Suppressor macrophage (primary cell): ENCODE measurements at regions not wholly inside any gene's neighbourhood (a gene's known extent, or its start where the extent isn't known, plus 50 kb on each side); places are given as distances from the start of the nearest gene placed in this dataset.

ENCODE experiments used
- DNase-seq, 4 experiments: peaks; one replicate each; pipeline ENCODE4 v3.0.0-alpha.2; 2020 to 2022

DNA sequence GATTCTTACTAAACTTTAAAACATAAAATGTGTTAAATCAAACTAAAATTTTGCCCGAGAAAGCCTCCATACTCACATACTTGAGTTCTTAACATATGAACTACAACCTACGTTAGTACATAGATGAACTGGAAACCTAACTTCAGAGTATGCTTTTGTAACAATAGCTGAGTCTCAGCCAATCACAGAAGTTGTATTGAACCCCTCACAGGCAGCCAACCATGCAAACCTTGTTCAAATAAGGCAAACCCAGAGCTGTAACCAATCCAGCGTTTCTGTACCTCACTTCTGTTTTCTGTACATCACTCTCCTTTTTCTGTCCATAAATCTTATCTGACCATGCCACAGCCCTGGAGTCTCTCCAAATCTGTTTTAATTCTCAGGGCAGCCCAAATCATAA lies 157.3 kb upstream of the COL1A2 start:
- DNase-seq: no peak

DNA sequence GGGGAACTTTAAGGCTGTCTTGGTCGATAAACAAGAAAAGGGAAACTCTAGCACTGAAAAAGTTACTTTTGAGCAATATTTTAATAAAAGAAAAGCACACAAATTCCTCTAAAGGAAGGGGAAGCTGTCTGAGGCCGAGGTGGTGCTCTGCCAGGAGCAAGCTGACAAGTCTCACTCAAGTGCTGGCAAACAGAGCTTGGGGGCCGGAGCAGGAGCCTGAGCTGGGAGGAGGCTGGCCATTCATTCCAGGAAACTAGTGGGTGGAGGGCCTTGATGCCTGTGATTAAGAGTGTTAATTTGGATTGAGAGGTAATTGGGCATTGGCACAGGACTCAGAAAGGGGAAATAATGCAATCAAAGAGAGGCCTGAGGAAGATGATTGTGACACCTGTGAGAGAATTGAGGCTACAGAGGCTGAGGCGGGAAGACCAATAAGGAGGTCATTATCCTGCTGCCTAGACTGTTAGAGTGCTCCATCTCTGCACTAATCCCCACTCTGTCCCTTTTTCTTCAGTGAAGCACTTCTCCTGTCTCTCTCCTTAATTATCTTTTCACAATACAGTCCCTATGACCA lies 154.9 kb upstream of the COL1A2 start:
- DNase-seq: peak; percentile 3 to 27 (median 12)

DNA sequence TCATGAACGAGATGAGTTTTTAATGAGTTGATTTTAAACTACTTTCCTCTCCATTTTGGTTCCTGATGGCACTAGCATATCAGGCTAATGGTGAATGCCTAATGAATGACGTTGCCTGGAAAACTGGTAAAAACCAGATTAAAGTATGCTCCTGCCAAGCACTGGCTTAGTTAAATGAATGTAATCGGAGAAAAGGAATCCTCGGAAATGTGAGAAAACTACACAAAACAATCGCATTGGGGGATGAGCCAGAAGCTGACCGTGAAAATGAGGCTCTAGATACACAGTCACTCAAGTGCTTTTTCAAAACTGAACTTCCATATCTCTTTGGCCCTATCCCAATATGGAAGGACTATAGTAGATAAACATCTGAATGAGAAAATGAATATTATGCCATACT lies 153.8 kb upstream of the COL1A2 start:
- DNase-seq: no peak

DNA sequence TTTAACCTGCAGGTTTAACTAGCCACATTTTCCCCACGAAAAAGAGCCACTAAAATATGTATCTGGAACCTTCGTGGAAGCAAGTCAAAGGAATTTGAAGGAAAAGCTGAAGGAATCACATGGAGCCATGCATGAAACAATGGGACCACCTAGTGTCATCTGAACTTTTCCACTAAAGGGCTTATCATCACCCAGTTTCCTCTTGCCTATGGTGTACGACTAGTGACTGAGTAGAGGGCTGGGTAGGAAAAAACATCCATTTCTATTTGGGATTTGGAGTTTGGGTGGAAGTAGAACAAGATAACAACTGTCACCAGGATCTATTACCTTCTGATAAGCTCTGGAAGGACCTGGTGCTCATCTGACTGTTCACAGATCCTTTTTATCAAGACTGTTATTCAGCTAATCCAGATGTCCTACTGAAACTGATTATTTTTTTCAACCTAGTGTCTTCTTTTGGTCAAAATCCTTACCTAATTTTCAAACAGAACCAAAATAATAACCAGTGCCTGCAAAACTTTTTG lies 153.2 kb upstream of the COL1A2 start:
- no peak for DNase-seq

DNA sequence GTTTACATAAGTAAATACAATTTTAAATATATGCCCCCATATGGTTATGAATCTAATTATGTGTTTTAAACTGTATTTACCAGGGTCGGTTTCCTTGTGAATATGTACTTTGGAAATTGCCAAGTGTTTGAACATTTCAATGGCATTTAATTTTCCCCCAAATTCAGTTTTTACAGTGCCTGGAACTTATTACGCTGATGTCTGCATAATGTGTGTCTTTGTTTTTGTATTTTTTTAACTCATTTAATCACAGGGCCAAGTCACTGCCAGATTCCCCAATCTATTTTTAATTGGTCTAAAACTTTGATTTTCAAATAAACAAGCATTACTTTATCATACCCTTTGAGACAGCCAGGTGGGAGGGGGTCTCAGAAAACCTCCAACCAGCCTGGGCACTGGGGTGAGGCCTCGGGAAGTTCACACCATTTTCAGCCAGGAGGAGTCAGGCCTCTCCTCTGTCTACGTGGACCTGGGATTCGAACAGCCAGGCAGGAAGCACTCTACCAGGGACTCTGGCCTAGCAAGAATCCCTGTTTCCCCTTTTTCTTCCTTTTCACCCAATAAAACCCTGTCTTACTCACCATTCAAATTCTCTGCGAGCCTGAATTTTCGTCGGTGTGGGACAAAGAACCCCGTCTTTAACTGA lies 151.5 kb upstream of the COL1A2 start:
- DNase-seq: no peak

DNA sequence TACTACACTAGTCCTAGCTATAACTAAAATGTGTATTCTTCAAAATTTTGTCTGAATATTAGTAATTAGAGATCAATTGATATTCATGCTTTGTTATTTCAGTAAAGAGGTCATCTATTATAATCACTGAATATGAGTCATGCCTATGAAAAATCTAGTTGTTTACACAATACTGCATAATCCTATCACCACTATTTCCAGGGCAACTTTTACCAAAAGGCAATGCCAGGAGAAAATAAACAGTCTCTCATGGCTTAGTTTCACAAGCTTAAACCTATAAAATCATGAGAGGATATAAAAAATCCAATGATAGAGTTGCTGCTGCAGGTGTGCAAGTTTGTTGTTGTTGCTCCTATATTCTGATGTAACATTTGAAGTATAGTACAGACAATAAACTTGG lies 149.9 kb upstream of the COL1A2 start:
- DNase-seq: no peak

DNA sequence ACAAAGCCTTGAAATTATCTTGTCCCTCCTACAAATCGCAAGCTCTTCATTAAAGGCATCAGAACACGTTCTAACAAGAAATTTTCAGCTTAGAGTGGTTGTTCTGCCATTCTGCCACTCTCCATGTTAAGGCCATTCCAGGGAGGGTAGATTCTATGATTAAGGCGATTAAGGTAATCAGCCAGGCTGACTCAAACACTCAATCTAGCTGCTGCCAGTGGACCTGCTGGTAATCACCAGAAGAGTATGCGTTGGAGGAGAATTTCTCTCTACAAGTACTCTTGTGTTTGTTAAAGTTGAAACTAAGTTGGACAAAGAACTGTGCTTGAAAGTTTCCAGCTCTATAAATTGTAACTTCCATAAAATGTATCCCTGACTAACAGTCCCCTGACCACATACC lies 149.2 kb upstream of the COL1A2 start:
- DNase-seq: no peak

DNA sequence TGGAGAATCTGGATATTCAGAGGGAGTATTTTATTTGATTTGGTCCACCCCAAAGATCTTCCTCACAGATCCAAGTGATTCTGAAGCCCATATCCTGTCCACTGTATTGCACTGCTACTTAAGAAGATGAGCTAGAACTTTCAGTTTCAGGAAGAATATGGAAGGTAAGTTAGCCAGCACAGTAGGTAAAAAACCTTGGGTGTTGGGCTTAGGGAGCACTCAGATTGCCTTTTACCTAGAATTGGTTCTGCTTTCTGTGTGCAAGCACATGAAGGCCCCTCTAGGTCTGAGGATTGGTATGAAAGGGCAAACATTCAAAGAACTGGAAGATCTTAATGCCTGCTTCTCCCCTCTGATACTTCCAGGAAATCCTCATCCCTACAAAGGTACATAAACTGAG lies 146.7 kb upstream of the COL1A2 start:
- DNase-seq: no peak

DNA sequence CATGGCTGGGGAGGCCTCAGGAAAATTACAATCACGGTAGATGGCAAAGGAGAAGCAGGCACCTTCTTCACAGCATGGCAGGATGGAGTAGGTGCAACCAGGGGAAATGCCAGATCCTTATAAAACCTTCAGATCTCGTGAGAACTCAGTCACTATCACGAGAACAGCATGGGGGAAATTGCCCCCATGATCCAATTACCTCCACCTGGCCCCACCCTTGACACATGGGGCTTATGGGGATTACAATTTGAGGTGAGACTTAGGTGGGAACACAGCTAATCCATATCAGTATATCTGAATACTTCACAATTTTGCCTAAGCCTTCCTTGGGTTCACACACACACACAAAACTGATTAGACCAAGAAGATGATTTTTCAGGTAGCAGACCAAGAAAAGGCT lies 145.1 kb upstream of the COL1A2 start:
- no peak for DNase-seq

DNA sequence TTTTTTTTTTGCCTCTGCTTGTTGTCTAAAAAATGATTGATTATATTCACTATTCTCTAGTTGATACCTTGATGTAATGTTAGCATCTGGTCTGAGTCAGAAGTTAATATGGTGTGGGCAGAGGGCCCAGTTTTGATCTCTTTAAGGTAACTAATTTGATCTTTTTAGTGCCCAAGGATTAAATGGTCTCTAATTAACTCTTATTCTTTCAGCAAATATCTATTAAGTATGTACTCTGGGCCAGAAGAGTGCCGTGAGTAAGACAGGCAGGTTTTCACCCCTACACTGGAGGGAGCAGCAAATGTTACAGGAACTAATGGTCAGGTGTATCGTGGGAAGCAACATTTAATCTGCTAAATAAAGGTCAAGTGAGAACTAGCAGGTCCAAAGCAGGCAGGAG lies 144.6 kb upstream of the COL1A2 start:
- no peak for DNase-seq

DNA sequence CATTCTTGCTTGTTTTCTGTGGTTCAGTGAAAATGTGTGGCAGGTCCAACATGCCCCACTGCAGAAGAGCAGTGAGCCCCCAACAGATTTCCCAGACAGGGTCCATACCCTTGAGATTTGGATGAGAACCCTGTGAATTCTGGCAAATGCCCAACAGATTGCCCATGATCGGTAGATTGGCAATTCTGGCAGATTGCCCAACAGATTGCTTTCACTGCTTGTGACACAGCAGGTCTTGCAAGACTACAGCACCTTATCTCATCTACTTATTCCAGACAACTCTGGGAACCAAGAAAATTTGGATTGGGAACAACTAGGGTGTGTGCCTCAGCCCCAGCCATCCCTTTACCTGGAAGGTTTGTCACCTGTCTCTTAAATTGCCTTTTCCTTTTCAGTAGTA lies 143.7 kb upstream of the COL1A2 start:
- no peak for DNase-seq

DNA sequence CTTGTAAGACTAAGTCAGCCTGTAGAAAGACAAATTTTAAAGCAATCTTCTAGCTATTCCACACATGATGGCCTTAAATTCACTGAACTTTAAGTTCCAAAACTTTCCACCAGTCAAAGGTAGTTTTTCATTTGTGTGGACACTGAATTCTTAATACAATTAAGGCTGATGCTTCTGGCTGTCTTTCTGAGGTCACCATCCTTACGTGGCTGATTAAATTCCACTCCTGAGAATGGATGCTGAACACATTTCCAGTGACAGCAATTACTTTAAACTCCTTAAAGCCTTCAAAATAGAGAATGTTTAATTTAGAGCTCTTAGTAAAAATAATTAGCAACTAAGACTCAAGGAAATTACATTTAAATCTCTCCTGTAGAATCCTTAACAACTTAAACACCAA lies 142.6 kb upstream of the COL1A2 start:
- DNase-seq: no peak

DNA sequence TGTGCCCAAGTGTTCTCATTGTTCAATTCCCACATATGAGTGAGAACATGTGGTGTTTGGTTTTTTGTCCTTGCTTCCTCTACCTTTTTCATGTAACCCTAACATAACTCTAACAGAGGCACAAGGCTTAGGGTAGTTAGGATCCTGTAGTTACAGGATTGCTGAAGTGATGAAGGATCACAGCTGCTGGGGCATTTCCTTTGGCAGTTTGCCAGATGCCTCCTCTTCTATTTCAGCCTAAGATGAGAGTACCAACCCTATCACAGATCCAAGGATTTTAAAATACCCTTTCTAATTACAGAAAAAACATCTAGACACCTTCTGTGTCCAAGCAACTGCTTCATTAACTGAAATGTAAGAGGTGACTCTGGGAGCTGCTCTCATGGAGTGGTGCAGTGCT lies 141.7 kb upstream of the COL1A2 start:
- DNase-seq: no peak

DNA sequence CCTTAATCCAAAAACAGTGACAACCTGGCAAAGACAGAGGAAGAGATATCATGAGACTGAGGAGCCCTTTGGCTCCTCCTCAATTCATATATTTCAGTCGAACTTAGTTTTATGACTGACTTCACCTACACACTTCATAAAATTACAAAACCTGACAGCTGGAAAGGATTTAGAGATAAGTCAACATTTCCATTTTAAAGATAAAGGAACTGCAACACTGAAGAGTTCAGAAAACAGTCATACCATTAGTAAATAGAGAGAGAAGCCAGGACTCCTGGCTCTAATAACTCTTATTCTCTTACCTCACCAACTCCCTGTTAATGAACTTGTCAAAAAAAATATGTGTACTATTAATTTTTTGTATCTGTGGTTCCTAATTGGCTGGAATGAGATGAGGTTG lies 141.0 kb upstream of the COL1A2 start:
- DNase-seq: no peak

DNA sequence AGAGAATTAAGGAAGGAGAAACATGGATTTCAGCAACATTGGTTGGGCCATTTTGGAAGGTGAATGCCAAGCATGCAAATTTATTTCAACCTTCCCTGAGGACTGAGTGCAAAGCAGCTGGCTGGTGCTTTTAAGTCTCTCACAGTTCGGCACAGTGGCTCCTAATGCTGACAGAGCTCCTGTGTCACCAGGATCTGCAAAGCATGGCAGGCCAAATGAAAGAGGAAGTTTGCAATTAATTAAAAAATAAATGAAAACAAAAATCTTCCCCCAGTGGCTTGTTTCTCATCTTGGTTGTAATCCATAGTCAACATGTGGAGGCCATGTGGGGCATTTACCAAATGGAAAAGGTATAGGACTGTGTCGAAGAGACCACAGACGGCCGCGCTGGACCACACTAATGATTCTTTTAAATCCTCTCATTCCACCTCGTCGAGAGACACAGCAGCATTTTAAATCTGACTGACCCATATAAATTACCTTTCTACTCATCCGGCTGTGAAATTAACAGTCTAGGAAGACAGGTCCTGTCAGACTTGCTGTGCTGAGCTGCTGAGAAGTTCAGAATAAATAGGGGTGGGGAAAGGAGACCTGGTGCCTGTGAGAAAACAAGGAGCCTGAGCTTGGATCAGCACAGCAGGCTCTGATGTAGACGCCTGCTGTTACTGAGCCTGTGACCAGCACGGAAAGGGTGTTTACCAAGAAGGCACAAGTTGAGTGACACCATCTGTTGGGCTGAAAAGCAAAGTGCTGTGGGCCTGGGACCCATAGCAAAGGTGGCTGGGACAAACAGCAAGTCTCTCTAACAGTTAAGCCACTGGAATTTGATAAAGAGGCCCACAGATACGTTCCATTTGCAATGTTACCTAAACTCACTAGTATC lies 136.0 kb upstream of the COL1A2 start:
- no peak for DNase-seq

DNA sequence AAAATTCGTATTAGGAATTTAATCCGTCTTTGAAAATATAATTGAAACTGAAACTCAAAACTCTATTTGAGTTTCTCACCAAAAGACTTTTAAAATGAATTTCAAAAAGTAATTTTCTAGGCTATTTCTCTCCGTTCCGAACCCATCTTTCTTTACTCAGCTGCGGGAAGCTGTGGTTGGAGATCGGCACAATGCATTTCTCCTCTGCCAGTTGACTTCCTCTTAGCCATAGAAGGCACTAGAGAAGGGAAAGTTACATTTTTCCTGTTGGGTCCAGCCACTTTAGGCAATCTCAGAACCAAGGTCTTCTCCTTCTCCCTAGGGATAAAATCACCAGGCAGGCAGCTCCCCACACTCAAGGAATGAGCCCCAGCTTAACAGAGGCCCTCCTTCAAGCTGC lies 133.6 kb upstream of the COL1A2 start:
- DNase-seq: peak in 3 of 4 experiments; percentile 13 to 33 (median 20)

DNA sequence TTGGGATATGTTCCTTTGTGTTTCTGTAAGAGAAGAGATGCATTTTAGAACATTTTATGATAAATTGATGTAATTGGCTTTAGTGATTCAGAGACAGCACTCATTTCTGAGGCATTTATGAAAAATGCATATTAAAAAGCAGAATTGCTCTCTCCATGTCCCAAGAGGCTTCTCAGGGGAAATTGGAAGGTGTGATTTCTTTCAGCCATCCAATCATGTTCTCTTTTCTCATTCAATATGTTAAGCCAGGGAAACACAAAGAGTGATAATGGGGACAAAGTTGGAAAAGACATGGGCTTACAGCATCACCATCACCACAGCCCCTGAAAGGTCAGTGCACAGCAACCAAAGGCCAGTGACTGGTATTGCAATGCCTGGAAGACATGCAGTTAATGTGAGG lies 129.9 kb upstream of the COL1A2 start:
- no peak for DNase-seq

DNA sequence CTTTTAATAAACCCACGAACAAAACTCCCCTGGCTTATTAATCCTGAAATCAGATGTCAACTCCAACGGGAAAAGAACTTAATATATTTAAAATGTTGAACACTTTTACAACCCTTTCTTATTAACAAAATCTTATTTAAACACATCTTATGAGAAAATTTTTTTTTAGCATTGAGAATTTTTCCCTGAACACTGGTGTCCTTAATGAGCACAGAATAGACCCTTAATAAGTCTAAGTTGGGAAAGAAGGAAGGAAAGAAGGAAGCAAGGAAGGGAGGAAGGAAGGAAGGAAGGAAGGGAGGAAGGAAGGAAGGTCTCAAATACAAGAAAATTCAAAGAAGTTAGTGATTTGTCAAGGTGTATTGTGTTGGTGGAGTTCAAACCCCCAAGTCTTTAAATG lies 129.2 kb upstream of the COL1A2 start:
- no peak for DNase-seq

DNA sequence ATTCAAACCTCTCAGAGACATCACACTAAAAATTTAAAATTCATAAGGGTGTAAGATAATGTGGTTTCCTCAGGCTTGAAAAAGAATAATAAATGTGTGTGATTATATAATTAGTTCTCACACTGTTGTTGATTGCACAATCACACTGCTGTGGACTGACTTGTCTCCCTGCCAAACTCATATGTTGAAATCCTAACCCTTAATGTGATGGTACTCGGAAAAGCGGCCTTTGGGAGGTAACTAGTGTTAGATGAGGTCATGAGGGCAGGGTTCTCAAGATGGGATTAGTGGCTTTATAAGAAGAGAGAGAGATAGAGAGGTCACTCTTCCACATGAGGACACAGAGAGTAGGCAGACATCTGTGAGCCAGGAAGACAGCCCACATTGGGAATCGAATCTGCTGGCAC lies 128.5 kb upstream of the COL1A2 start:
- peak in 3 of 4 experiments; percentile 20 to 49 (median 26) for DNase-seq

DNA sequence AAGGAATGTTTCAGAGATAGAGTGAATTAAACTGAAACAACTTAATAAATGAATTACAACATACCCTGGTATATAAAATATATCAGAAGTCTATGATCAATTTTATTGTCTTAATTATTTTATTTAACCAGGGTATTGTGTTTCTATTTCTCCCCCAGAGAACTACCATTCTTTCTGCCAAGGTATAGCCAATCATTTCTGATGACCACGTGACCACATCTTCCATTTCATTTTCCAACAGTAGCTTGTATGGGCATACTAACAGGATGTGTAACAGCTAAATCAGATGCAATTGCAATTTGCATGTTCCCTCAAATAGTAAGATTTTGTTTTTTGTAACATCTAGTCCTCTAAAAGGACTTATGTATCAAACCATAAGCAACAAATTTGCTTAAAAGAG lies 123.9 kb upstream of the COL1A2 start:
- DNase-seq: no peak

DNA sequence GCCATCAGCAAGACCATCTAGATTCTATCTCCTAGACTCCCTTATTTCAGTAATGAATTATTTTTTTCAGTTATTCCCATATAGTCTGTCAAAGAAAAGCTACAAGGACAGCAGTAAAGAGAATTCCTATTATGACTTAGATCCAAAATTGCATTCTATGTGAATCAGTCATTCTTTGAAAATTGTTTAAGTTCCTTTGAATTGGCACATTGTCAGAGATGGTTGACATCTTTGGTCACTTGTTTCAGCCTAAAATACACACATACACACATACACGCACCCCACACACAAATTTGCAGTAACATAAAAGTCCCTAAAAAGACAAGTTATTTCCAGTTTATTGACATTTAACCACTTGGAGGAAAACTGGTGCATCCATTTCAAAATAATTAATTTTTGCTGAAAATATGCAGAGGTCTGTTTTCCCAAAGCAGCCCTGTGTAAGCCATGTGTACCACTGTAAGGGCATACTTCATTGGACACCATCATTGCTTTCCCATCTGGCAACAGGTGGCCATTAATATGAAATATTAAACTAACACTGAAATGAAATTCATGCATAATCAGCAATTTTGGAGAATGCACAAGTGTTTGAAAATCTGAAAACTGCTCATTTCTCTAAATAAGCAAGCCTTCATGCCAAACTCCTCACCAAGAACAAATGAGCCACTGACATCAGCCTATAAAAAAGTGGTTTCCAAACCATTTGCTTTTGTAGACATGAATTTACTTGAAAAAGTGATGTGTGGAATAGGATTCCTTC lies 121.7 kb upstream of the COL1A2 start:
- no peak for DNase-seq

DNA sequence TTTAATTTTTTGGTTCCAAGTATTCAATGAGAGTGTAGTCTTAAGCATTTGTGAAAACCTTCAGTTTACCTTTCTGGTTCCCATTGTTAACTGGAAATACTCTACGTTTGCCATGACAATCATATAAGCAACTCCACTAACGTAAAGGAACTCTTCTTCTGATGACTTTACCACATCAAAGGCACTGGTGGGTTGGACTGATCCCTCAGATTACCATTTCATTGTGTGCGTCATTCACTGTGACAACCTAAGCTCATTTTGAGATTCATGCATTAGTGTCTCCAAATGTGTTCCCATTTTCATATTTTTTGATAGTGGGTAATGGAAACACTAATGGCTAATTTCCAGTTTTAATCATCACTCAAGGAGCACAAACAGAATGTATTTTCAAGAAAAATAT lies 119.9 kb upstream of the COL1A2 start:
- no peak for DNase-seq

DNA sequence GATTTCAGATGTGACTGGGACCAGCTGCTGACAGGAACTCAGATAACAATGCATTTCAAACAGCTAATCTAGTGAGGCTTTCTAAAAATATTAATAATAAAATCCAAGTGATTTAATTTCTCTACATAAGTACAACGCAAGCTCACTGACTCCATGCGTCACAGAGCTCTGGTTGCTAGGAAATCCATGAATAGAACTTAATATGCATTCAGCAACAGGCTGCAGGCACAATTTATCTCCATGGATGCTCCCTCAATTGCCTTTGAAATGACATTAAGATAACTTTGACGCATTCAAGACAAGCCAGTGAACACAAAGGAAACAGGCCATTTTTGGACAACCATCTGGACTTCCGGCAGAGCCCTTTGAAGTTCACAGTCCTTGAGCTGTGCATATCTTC lies 118.7 kb upstream of the COL1A2 start:
- no peak for DNase-seq
